K562 (cell line): ENCODE measurements at regions not wholly inside any gene's neighbourhood (a gene's known extent, or its start where the extent isn't known, plus 50 kb on each side); places are given as distances from the start of the nearest gene placed in this dataset.

Experiments used
- ATAC-seq: fragments of 200-7000 bp; cut with Tn5 transposase; 3 replicates; pipeline ENCODE4 v1.9.1; 2020; ENCODE audit warnings: moderate library complexity
- BruUV-seq: library from RNA; stranded (reverse); fragments of 400-500 nt; replicated peaks from 2 replicates; lab custom pipeline; 2021; lab: Mats Ljungman, UMichigan
- CTCF ChIA-PET: fragments of 300-600 bp; formaldehyde crosslinking; extraction: SDS; loops from one replicate; lab custom pipeline; 2021; ENCODE audit warnings: low intra/inter-chr PET ratio; lab: Yijun Ruan, JAX
- POLR2A ChIA-PET: fragments of 300-600, 350-650 bp; sonication (Branson Sonifier 250); formaldehyde crosslinking; extraction: SDS; loops from one replicate; lab custom pipeline; 2021; ENCODE audit warnings: antibody characterized with exemption, inconsistent platforms; lab: Yijun Ruan, JAX
- DNase-seq, 4 experiments: peaks; one replicate each; pipeline versions ENCODE4 v3.0.0 to v3.0.0-alpha.2; 2011 to 2018; ENCODE audit warnings: low spot score in 3 of 4, mixed read lengths in 3 of 4; ENCODE audit errors: extremely low read depth in 1 of 4
- FAIRE-seq: peaks from 2 replicates; lab custom pipeline; 2011; peaks lifted over from hg19 to GRCh38; lab: Jason Lieb, UNC
- H2AFZ ChIP-seq: 2 replicates; pipeline ENCODE4 v1.6.0; 2011; ENCODE audit warnings: low read depth, low read length, control low read depth, inconsistent platforms
- H3K27ac ChIP-seq: fragments of 200-600 bp; 3 replicates; pipeline ENCODE4 v1.8.0; 2011; ENCODE audit warnings: low read depth, mild to moderate bottlenecking, control low read depth, inconsistent platforms, low read length, moderate library complexity, mixed read lengths; ENCODE audit errors: extremely low read depth
- H3K27me3 ChIP-seq, 2 experiments: fragments of 300-600 bp in 1 of 2; 2 replicates in 1 of 2; 3 replicates in 1 of 2; pipeline versions ENCODE4 v1.6.0 to v1.8.0; 2011; ENCODE audit warnings: inconsistent platforms in 2 of 2, low read length in 2 of 2, mild to moderate bottlenecking in 1 of 2, mixed read lengths in 1 of 2, moderate library complexity in 1 of 2; ENCODE audit not compliant: control insufficient read depth in 2 of 2, insufficient read depth in 2 of 2
- H3K36me3 ChIP-seq: fragments of 300-600 bp; 3 replicates; pipeline ENCODE4 v1.8.0; 2011; ENCODE audit warnings: mild to moderate bottlenecking, low read length, inconsistent platforms; ENCODE audit not compliant: control insufficient read depth, insufficient read depth
- H3K4me1 ChIP-seq, 2 experiments: fragments of 200-600 bp in 1 of 2; replicated peaks in 1 of 2; 2 replicates in 1 of 2; 3 replicates in 1 of 2; pipeline versions ENCODE4 v1.5.1 to v1.8.0; 2011; ENCODE audit warnings: inconsistent platforms in 2 of 2, low read length in 2 of 2, mild to moderate bottlenecking in 1 of 2, mixed read lengths in 1 of 2, moderate library complexity in 1 of 2; ENCODE audit not compliant: control insufficient read depth in 2 of 2, insufficient read depth in 2 of 2
- H3K4me2 ChIP-seq: 2 replicates; pipeline ENCODE4 v1.6.1; 2011; ENCODE audit warnings: low read length, control low read depth, inconsistent platforms, mixed read lengths; ENCODE audit not compliant: insufficient read depth
- H3K4me3 ChIP-seq: fragments of 200-600 bp; sonication (generic), shearing (Covaris generic); 2 replicates; pipeline ENCODE4 v1.5.1; 2016; ENCODE audit warnings: control low read depth, inconsistent platforms
- H3K79me2 ChIP-seq: fragments of 200-600 bp; 3 replicates; pipeline ENCODE4 v1.8.0; 2011; ENCODE audit warnings: low read length, inconsistent platforms; ENCODE audit not compliant: control insufficient read depth, insufficient read depth
- H3K9ac ChIP-seq, 2 experiments: 2 replicates each; pipeline versions ENCODE4 v1.6.0 to v1.6.1; 2011; ENCODE audit warnings: low read depth in 2 of 2, low read length in 2 of 2, control low read depth in 1 of 2, inconsistent platforms in 1 of 2, mild to moderate bottlenecking in 1 of 2, mixed read lengths in 1 of 2; ENCODE audit not compliant: insufficient read depth in 1 of 2
- H3K9me1 ChIP-seq: one replicate; pipeline ENCODE4 v1.6.0; 2011; ENCODE audit warnings: inconsistent platforms, mild to moderate bottlenecking, low read length, moderate library complexity; ENCODE audit not compliant: control insufficient read depth, insufficient read depth
- H3K9me3 ChIP-seq: replicated peaks from 2 replicates; pipeline ENCODE4 v1.5.1; 2011; ENCODE audit warnings: low read depth, low read length, inconsistent platforms; ENCODE audit not compliant: control insufficient read depth, insufficient read depth
- H4K20me1 ChIP-seq: replicated peaks from 2 replicates; pipeline ENCODE4 v1.6.1; 2011; ENCODE audit warnings: low read length, inconsistent platforms, mixed read lengths; ENCODE audit not compliant: control insufficient read depth, insufficient read depth
- ELF4 ChIP-seq: fragments of 450-650 bp; formaldehyde crosslinking; IDR thresholded peaks from 2 replicates; pipeline ENCODE4 v1.4.0; 2022; ENCODE audit warnings: missing genetic modification characterization
- FIP1L1 ChIP-seq: fragments of 200-400 bp; formaldehyde crosslinking; IDR thresholded peaks from 2 replicates; pipeline ENCODE4 v1.6.1; 2018; ENCODE audit warnings: mild to moderate bottlenecking, low read depth, low read length; ENCODE audit not compliant: poor library complexity, severe bottlenecking
- FOXP4 ChIP-seq: sonication (generic); formaldehyde crosslinking; IDR thresholded peaks from 2 replicates; pipeline ENCODE4 v1.8.0; 2022; ENCODE audit warnings: mild to moderate bottlenecking, missing genetic modification reagents, borderline replicate concordance
- IFI16 ChIP-seq: fragments of 250-450 bp; sonication (Bioruptor Pico); IDR thresholded peaks from 2 replicates; pipeline ENCODE4 v2.1.2; 2022; ENCODE audit warnings: mild to moderate bottlenecking, inconsistent platforms
- ILF3 ChIP-seq: fragments of 450-650 bp; IDR thresholded peaks from 2 replicates; pipeline ENCODE4 v1.6.1; 2018; ENCODE audit warnings: antibody characterized with exemption, mild to moderate bottlenecking, moderate library complexity, borderline replicate concordance
- KLF10 ChIP-seq: fragments of 250-450 bp; sonication (Bioruptor Pico); IDR thresholded peaks from 2 replicates; pipeline ENCODE4 v1.6.1; 2021; ENCODE audit warnings: matching md5 sums
- NUFIP1 ChIP-seq: fragments of 450-650 bp; IDR thresholded peaks from 2 replicates; pipeline ENCODE4 v1.6.1; 2018; ENCODE audit not compliant: partially characterized antibody
- ZNF696 ChIP-seq: fragments of 250-450 bp; sonication (Bioruptor Pico); conservative IDR thresholded peaks from 2 replicates; pipeline ENCODE4 v1.4.0; 2020; ENCODE audit warnings: mild to moderate bottlenecking, moderate library complexity
- WGBS: fragments of 100-300 bp; shearing (Covaris generic); methylation state at CpG from one replicate; pipeline ENCODE4 v1.1.6; 2016; ENCODE audit warnings: low coverage, mixed read lengths; ENCODE audit not compliant: insufficient coverage; ENCODE audit errors: missing lambda C conversion rate; 5-methylcytosine and 5-hydroxymethylcytosine counted together
- in situ Hi-C: fragments of 300-500 bp; cut with MboI; formaldehyde crosslinking; loops from 4 replicates; pipeline ENCODE4 v1.15.0; 2018; ENCODE audit warnings: inconsistent platforms, mixed read lengths
- intact Hi-C: fragments of 100-400 bp; cut with micrococcal nuclease; formaldehyde crosslinking; loops from 2 replicates; pipeline ENCODE4 v1.14.2; 2022
- TF ChIP-seq, protein P1 (sequence below), 2 experiments: IDR thresholded peaks; 2 replicates each; pipeline ENCODE4 v1.6.1; 2011; ENCODE audit warnings: borderline replicate concordance in 1 of 2, control low read depth in 1 of 2, low read depth in 1 of 2, low read length in 1 of 2, mild to moderate bottlenecking in 1 of 2, mixed read lengths in 1 of 2, moderate library complexity in 1 of 2; ENCODE audit not compliant: insufficient read depth in 1 of 2, insufficient read length in 1 of 2, poor library complexity in 1 of 2, severe bottlenecking in 1 of 2; ENCODE audit errors: extremely low read depth in 1 of 2
- TF ChIP-seq, protein P2 (sequence below), 2 experiments: fragments of 450-650 bp in 1 of 2; sonication (generic) in 1 of 2; formaldehyde crosslinking; conservative IDR thresholded peaks; 2 replicates each; pipeline versions ENCODE4 v1.4.0 to v1.8.1; 2020 to 2022; ENCODE audit warnings: mild to moderate bottlenecking in 1 of 2, missing genetic modification reagents in 1 of 2

DNA sequence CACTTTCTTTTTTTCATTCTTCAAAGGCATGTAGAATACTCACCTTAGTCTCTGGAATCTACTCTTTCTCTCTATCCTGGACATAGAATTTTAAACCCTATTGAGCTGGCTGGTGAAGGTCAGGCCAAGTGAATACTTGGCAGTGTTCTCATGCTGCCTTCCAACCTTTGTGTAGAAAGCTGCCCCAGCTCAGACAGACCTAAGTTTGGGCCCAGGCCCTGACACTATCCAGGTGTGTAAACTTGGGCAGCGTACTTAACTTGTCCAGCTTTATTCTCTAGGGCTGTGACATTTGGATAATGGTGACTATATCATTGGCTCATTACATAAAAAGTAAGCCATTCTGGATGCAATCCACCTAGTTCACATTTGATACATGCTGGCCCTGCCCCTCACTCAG, 298.3 kb downstream of the IRX1 start:
- Histone ChIP-seq H3K4me1 (no peaks in the 10 kb centered on the region), H3K9me3 (no peaks in the 10 kb centered on the region), H3K79me2 (no peaks in the 10 kb centered on the region), H3K27me3 (no peaks in the 10 kb centered on the region), H4K20me1 (no peaks in the 10 kb centered on the region), H3K4me3 (no peak overlapping the region), H3K4me2 (no peak overlapping the region), H3K36me3 (no peaks in the 10 kb centered on the region), H2AFZ (no peak overlapping the region), H3K9me1 (no peaks in the 10 kb centered on the region), H3K27ac (no peak overlapping the region), H3K9ac (no peak overlapping the region)
- DNase-seq (no peak), FAIRE-seq (no peak), ATAC-seq (no peak)
- TF ChIP-seq FIP1L1 (no peak), KLF10 (CRISPR knock-in tag) (no peak), ELF4 (CRISPR knock-in tag) (no peak), ZNF696 (no peak), IFI16 (CRISPR knock-in tag) (no peak), NUFIP1 (no peak), ILF3 (no peak), FOXP4 (CRISPR knock-in tag) (no peak)
- TF ChIP-seq, protein P1, sequence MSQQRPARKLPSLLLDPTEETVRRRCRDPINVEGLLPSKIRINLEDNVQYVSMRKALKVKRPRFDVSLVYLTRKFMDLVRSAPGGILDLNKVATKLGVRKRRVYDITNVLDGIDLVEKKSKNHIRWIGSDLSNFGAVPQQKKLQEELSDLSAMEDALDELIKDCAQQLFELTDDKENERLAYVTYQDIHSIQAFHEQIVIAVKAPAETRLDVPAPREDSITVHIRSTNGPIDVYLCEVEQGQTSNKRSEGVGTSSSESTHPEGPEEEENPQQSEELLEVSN (IDR thresholded peaks at IDR 0.05; ENCODE audit: borderline replicate concordance in 1 of 2, extremely low read depth in 1 of 2, insufficient read depth in 1 of 2, insufficient read length in 1 of 2, low read depth in 1 of 2, low read length in 1 of 2, poor library complexity in 1 of 2, severe bottlenecking in 1 of 2), result no peak
- TF ChIP-seq, protein P2, sequence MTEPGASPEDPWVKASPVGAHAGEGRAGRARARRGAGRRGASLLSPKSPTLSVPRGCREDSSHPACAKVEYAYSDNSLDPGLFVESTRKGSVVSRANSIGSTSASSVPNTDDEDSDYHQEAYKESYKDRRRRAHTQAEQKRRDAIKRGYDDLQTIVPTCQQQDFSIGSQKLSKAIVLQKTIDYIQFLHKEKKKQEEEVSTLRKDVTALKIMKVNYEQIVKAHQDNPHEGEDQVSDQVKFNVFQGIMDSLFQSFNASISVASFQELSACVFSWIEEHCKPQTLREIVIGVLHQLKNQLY (CRISPR knock-in tag; conservative IDR thresholded peaks at IDR 0.05), result no peak
- 6% methylated on average over 1 of the region's 1 CpG for WGBS
- in situ Hi-C loops (no loop called here), intact Hi-C loops (no loop called here)
- ChIA-PET CTCF (no interaction called here), POLR2A (no interaction called here)
- BruUV-seq, result no TSS peak
